Stimulated activated CD8-positive, alpha-beta memory T cell treated with anti-CD3 and anti-CD28 coated beads, Interleukin-15, amount 100 ng/mL, for 4 hours (primary cell): ENCODE measurements at regions not wholly inside any gene's neighbourhood (a gene's known extent, or its start where the extent isn't known, plus 50 kb on each side); places are given as distances from the start of the nearest gene placed in this dataset.

Source experiments
- DNase-seq, 2 donors: peaks; one replicate each; pipeline ENCODE4 v3.0.0-alpha.2; 2020; ENCODE audit warnings: low read depth in 2 of 2

GRCh38 chr20:51876313-51876940 lies 74.1 kb upstream of the SALL4 start:
- no peak for DNase-seq

- no peak for DNase-seq
Measured at GRCh38 chr20:51873652-51874051, 71.3 kb upstream of the SALL4 start.

GRCh38 chr20:51871943-51872342 lies 69.6 kb upstream of the SALL4 start:
- DNase-seq, result no peak

GRCh38 chr20:51869002-51869401 lies 66.7 kb upstream of the SALL4 start:
- no peak for DNase-seq

- no peak for DNase-seq
Measured at GRCh38 chr20:51867251-51867650, 64.9 kb upstream of the SALL4 start.

GRCh38 chr20:51864967-51865366 lies 62.6 kb upstream of the SALL4 start:
- DNase-seq, result no peak

GRCh38 chr20:51862796-51863195 lies 60.5 kb upstream of the SALL4 start:
- no peak for DNase-seq

- DNase-seq, result no peak
Measured at GRCh38 chr20:51861726-51862466, 59.6 kb upstream of the SALL4 start.

GRCh38 chr20:51860111-51860882 lies 58.0 kb upstream of the SALL4 start:
- no peak for DNase-seq

- DNase-seq, result no peak
Measured at GRCh38 chr20:51856432-51856831, 54.1 kb upstream of the SALL4 start.

- DNase-seq, result no peak
Measured at GRCh38 chr20:51854921-51855320, 52.6 kb upstream of the SALL4 start.
